ENCODE measurements at regions not wholly inside any gene's neighbourhood (a gene's known extent, or its start where the extent isn't known, plus 50 kb on each side); places are given as distances from the start of the nearest gene placed in this dataset.

- TF ChIP-seq ZFX (IDR thresholded peaks at IDR 0.05), result no peak
- TF ChIP-seq, protein P1, sequence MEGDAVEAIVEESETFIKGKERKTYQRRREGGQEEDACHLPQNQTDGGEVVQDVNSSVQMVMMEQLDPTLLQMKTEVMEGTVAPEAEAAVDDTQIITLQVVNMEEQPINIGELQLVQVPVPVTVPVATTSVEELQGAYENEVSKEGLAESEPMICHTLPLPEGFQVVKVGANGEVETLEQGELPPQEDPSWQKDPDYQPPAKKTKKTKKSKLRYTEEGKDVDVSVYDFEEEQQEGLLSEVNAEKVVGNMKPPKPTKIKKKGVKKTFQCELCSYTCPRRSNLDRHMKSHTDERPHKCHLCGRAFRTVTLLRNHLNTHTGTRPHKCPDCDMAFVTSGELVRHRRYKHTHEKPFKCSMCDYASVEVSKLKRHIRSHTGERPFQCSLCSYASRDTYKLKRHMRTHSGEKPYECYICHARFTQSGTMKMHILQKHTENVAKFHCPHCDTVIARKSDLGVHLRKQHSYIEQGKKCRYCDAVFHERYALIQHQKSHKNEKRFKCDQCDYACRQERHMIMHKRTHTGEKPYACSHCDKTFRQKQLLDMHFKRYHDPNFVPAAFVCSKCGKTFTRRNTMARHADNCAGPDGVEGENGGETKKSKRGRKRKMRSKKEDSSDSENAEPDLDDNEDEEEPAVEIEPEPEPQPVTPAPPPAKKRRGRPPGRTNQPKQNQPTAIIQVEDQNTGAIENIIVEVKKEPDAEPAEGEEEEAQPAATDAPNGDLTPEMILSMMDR (conservative IDR thresholded peaks at IDR 0.05), result no peak
Measured at GRCh38 chr5:173816728-173817127, 71.4 kb upstream of the CPEB4 start.

All from C4-2B (cell line).